Activated CD4-positive, alpha-beta T cell treated with anti-CD3 and anti-CD28 coated beads for 4 hours (primary cell): ENCODE measurements at regions not wholly inside any gene's neighbourhood (a gene's known extent, or its start where the extent isn't known, plus 50 kb on each side); places are given as distances from the start of the nearest gene placed in this dataset.
"Not testable (repeated sequence)": the region's sequence is repeated elsewhere in the genome, so short reads cannot be mapped to it uniquely, and the experiment has no call there.

Source experiments
- DNase-seq, 2 donors: peaks; one replicate each; pipeline ENCODE4 v3.0.0-alpha.2; 2020

GRCh38 chr2:204370172-204370718 lies 175.0 kb upstream of the PARD3B start:
- DNase-seq: no peak

DNA sequence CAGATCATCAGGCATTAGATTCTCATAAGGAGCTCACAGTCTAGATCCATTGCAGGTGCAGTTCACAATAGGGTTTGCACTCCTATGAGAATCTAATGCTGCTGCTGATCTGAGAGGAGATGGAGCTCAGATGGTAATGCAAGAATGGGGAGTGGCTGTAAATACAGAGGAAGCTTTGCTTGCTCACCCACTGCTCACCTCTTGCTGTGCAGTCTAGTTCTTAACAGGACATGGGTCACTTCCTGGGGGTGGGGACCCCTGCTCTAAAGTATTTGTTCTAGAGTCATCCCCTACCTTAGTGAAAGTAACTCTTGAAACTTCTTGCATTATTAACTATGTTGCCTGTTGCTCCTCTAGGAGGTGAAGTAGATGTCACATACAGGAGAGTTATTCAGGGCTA lies 171.3 kb upstream of the PARD3B start:
- DNase-seq: no peak

DNA sequence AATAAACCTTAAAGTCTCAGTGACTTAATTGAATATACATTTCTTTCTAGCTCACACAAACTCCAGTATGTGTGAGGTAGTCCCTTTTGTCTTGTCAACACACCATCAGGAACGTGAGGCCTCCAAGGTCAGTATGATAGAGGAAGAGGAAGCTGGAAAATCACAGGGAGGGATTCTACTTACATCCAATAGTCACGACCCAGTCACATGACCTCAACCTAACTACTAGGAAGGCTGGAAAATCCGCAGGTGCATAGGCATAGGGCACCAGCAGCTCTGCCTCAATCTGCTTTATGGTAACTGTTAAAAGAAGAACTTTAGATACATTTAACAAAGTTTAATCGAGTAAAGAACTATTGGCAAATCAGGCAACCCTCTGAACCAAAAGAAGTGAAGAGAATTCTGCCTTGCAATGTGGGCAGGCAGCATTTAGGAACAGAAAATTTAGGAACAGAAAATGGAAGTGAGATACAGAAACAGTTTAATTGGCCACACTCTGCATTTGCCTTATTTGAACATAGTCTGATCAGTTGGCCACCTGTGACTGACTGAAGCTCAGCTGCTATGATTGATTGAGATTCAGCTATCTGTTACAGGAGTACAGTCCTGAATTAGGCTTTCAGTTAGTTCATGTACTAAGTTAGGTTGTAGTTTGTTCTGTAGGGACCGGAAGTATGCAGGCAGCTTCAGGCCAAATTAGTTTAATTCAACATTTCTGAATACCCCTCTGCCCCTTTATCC lies 165.0 kb upstream of the PARD3B start:
- DNase-seq: no peak

GRCh38 chr2:204386668-204387067 lies 158.6 kb upstream of the PARD3B start:
- no peak for DNase-seq

DNA sequence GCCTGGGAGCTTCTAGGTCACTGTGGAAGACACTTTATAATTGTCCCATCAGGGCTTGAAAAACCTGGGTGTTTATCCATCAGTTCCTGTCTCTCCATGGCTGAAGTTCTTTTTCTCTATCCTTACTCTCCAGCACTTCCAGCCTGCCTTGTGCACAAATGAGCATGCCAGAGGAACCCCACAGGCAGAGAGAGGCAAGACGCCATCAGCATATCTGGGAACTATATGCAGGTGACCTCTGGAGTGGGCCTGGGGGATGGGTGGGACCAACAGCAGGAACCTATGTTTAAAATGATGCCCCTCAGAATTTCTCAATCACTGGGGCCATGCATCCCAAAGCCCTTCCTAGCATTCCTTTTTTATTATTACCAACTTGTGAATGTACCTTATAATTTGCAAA lies 156.2 kb upstream of the PARD3B start:
- no peak for DNase-seq

DNA sequence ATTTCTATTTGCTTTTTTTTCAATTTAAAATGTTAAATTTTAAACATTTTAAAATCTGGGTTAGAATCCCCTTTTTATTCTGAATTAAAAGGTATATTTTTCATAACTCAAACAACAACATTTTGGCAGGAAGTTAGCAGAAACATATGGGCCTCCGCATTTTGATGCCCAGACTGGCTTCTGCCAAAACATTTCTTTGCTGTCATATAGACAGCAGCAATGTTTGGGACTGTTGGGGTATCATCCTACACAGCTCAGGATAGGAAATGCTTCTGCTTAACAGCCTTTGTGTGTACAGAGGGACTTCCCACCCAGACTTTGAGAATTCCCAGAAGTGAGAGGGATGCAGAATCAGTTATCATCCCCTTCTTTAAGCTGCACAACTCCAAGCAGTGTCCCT lies 155.4 kb upstream of the PARD3B start:
- DNase-seq: no peak

- DNase-seq: no peak
These were observed 149.7 kb upstream of the PARD3B start for GRCh38 chr2:204395539-204395938.

- DNase-seq: no peak
These were observed 144.2 kb upstream of the PARD3B start for GRCh38 chr2:204401114-204401513.

GRCh38 chr2:204407204-204408014 lies 137.9 kb upstream of the PARD3B start:
- DNase-seq: no peak

DNA sequence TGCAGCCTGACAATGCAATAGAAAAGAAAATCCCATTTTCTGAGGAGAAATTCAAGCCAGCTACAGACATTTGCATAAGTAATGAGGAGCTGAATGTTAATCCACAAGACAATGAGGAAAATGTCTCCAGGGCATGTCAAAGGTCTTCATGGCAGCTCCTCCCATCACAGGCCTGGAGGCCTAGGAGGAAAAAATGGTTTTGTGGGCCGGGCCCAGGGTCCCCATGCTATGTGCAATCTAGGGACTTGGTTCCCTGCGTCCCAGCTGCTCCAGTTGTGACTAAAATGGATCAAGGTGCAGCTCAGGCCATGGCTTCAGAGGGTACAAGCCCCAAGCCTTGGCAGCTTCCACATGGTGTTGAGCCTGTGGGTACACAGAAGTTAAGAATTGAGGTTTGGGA lies 132.5 kb upstream of the PARD3B start:
- DNase-seq: not testable (repeated sequence)

DNA sequence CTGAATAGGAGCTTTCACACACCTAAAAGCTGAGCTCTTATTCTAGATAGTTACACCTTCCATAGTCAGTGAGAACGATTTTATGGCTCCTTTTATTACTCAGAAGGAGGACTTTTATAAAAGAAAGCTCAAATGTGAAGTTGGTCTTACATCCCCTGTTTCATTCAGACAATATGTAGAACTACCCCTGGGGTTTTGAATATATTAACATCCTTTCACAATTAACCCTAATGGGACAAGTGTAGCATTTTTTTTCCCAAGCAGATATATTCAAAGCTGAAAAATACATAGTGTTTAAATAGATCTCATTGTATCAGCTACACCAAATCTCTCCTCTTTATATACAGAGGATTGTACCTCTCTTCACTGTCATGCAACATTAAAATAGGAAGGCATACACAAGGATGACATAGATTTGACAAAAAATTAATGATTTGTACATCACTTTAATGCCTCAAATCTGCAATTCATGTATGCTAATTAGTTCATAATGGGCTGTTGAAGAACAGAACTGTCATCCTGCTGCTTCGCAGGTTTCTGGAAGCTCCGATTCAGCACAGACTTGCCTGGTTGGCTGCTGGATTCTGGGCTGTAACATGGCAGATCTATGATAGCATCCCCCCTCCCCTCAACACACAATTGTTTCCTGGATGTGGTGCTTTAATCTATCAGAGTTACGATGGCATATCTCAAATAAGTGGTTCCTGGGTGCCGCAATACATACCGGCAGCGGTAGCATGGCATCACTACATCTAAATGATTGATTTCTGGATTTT lies 129.7 kb upstream of the PARD3B start:
- no peak for DNase-seq

- no peak for DNase-seq
These were observed 129.0 kb upstream of the PARD3B start for GRCh38 chr2:204416236-204416635.

DNA sequence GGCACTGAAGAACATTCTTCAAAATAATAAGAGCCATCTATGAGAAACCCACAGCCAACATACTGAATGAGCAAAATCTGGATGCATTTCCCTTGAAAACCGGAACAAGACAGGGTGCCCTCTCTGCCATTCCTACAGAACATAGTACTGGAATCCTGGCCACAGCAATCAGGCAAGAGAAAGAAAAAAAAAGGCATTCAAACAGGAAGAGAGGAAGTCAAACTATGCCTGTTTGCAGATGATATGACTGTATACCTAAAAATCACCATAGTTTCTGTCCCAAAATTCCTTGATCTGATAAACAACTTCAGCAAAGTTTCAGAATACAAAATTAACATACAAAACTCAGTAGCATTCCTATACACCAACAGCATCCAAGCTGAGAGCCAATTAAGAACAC lies 119.5 kb upstream of the PARD3B start:
- no peak for DNase-seq

DNA sequence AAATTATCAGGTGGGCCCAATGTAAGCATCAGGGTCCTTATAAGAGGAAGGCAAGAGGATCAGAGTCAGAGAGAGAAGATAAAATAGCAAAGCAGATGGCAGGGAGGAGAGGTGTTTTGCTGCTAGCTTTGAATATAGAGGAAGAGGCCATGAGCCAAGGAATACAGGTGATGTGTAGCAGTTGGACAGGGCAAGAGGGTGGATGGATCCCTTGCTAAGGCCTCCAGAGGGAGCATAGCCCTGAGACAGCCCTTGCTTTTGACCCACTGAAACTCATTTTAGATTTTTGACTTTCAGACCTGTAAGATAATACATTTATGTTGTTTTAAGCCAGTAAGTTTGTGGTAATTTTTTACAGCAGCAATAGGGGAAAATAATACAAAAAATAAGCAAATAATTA lies 116.6 kb upstream of the PARD3B start:
- DNase-seq: no peak

- DNase-seq: no peak
These were observed 113.7 kb upstream of the PARD3B start for GRCh38 chr2:204431529-204431928.

- DNase-seq: no peak
These were observed 113.1 kb upstream of the PARD3B start for GRCh38 chr2:204432196-204432595.

DNA sequence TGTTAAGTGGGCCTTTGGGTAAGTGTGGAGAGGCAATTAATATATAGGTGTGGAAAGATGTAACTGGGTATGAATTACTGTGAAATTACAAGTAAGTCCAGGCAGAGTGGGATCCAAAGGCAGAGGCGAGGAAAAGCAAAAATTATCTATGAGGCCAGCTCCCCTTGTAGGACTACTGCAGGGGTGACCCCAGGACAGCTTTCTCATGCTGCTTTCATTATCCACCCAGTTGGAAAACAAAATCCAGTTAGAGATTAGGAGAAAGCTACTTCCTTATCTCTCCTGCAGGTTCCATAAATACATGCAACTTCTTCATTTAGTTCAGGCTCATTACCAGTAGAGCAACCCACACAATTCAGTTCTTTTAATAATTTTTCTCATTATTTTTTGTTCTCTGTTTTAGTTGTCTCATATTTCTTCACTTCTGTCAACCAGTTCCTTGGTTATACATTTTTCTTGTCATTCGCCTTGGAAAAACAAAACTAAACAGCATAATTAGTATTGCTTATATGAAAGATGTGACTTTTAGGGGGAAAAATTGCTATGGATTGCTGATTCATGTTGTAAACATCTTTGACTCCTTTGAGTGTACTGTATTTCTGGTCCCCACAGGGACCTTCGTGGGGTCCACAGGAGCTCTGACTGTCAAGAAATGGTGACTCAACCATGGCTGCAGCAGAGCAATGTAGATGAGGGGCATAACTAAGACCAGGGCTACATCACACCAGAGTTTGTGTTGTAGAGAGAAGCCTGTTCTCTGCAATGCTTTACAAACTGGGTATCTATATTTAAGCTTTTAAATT lies 110.4 kb upstream of the PARD3B start:
- DNase-seq: no peak

GRCh38 chr2:204436230-204436629 lies 109.0 kb upstream of the PARD3B start:
- DNase-seq: no peak

DNA sequence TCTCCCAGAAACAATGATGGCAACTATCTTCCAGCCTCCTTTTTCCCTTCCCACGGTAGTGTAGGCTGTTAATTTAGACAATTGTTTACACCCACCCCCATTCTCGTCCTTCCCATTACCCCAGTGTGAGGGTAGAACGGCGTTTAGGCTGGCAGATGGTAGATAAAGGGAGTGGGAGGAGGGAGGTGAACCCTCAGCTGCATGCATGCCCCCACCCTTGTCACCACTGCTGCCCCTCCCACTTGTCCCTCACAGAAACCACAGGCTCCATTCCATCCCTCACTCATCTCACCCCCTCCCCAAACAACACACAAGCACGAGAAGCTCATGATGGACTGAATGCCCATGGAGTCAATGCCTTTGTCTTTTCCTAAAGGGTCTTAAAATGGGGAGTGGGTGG lies 107.9 kb upstream of the PARD3B start:
- DNase-seq: no peak

- DNase-seq: no peak
These were observed 107.2 kb upstream of the PARD3B start for GRCh38 chr2:204437815-204438756.

DNA sequence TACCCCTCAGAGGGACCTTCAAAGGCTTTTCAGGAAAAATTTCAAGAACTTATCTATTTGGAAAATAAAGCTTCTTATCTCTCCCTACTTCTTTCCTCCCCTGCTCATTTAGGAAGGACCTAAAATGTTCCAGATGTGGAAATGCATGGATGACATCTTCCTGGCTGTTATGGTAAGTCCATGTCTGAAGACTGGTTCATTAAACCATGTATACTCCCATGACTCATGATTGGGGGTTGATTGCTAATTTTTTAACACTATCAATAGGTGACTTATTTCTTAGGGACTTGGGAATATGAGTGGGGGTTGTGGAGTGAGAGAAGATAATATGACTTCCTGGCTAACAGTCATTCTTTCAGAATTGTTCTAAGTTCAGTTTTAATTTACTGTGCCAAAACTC lies 104.0 kb upstream of the PARD3B start:
- no peak for DNase-seq
